ENCODE measurements at regions not wholly inside any gene's neighbourhood (a gene's known extent, or its start where the extent isn't known, plus 50 kb on each side); places are given as distances from the start of the nearest gene placed in this dataset.

DNA sequence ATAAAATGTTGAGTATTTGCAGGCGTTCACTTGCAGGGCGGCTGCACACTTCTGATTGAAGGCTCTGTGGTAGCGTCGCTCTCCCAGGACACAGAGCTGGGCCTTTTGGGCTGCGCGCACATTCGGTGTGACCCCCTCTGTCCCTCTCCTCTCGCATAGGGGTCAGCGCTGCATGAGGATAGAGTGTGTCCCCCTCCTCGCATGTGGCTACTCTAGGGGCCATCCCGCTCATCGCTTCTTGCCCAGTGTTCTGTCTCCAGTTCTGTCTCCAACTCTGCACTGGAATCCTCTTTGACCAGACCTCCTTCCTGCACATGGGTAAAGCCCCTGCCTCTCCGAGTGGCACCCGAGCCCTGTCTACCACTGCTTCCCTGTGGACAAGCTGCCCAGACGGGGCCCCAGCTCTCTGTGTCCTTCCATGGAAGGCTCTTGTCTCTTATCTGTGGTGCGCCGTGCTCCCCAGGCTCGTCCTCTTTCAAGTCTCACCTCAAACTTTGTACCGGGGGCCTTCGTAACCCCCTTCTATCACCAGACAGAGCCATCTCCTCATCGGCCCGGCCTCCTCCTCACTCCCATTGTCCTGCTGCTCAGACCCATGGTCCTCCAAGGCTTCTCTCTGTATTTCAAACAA is 278.0 kb upstream of the HDAC4 start:
- TF ChIP-seq, protein P1, sequence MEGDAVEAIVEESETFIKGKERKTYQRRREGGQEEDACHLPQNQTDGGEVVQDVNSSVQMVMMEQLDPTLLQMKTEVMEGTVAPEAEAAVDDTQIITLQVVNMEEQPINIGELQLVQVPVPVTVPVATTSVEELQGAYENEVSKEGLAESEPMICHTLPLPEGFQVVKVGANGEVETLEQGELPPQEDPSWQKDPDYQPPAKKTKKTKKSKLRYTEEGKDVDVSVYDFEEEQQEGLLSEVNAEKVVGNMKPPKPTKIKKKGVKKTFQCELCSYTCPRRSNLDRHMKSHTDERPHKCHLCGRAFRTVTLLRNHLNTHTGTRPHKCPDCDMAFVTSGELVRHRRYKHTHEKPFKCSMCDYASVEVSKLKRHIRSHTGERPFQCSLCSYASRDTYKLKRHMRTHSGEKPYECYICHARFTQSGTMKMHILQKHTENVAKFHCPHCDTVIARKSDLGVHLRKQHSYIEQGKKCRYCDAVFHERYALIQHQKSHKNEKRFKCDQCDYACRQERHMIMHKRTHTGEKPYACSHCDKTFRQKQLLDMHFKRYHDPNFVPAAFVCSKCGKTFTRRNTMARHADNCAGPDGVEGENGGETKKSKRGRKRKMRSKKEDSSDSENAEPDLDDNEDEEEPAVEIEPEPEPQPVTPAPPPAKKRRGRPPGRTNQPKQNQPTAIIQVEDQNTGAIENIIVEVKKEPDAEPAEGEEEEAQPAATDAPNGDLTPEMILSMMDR (IDR thresholded peaks at IDR 0.05), result no peak
- no peak for TF ChIP-seq ZFX (IDR thresholded peaks at IDR 0.05; ENCODE audit: borderline replicate concordance)

All from 22Rv1 (cell line).